Kidney epithelial cell (primary cell): ENCODE measurements at regions not wholly inside any gene's neighbourhood (a gene's known extent, or its start where the extent isn't known, plus 50 kb on each side); places are given as distances from the start of the nearest gene placed in this dataset.

ENCODE experiments used
- DNase-seq: peaks from one replicate; pipeline ENCODE4 v3.0.0-alpha.2; 2010; ENCODE audit warnings: low read depth
- H3K27me3 ChIP-seq: 2 replicates; pipeline ENCODE4 v1.6.0; 2011; ENCODE audit warnings: low read length; ENCODE audit not compliant: control insufficient read depth, insufficient read depth
- H3K36me3 ChIP-seq: 2 replicates; pipeline ENCODE4 v1.5.1; 2011; ENCODE audit warnings: low read length; ENCODE audit not compliant: control insufficient read depth, insufficient read depth
- H3K4me3 ChIP-seq: 2 replicates; pipeline ENCODE4 v1.5.1; 2011; ENCODE audit warnings: low read depth, mild to moderate bottlenecking, control low read depth, low read length
- CTCF ChIP-seq: IDR thresholded peaks from 2 replicates; pipeline ENCODE4 v1.5.1; 2011; ENCODE audit warnings: mild to moderate bottlenecking, moderate library complexity, low read length, control low read depth, inconsistent platforms; ENCODE audit not compliant: insufficient read depth, poor library complexity, severe bottlenecking

- Histone ChIP-seq H3K36me3 (no peaks in the 10 kb centered on the region), H3K4me3 (no peak overlapping the region), H3K27me3 (no peaks in the 10 kb centered on the region)
- DNase-seq = no peak
- no peak for TF ChIP-seq CTCF
Observed at GRCh38 chr7:33685981-33686683, 219.2 kb upstream of the BMPER start.

- Histone ChIP-seq H3K27me3 (no peaks in the 10 kb centered on the region), H3K36me3 (no peaks in the 10 kb centered on the region), H3K4me3 (no peak overlapping the region)
- no peak for TF ChIP-seq CTCF
- no peak for DNase-seq
Observed at GRCh38 chr7:33687625-33688024, 217.7 kb upstream of the BMPER start.

GRCh38 chr7:33691180-33691579 lies 214.2 kb upstream of the BMPER start:
- DNase-seq = no peak
- no peak for TF ChIP-seq CTCF
- H3K27me3 ChIP-seq = no peaks in the 10 kb centered on the region
- H3K36me3 ChIP-seq = no peaks in the 10 kb centered on the region
- H3K4me3 ChIP-seq = no peak overlapping the region

- no peak for TF ChIP-seq CTCF
Observed at GRCh38 chr7:33692956-33693355, 212.4 kb upstream of the BMPER start.

GRCh38 chr7:33694006-33694405 lies 211.3 kb upstream of the BMPER start:
- no peak for TF ChIP-seq CTCF
- Histone ChIP-seq H3K4me3 (no peak overlapping the region), H3K36me3 (no peaks in the 10 kb centered on the region), H3K27me3 (no peaks in the 10 kb centered on the region)
- DNase-seq = no peak

More at GRCh38 chr7:33692956-33693355, 212.4 kb upstream of the BMPER start:
- Histone ChIP-seq H3K27me3 (no peaks in the 10 kb centered on the region), H3K4me3 (no peak overlapping the region), H3K36me3 (no peaks in the 10 kb centered on the region)
- DNase-seq = no peak

- TF ChIP-seq CTCF = no peak
- H3K4me3 ChIP-seq = no peak overlapping the region
- no peaks in the 10 kb centered on the region for H3K27me3 ChIP-seq
- no peaks in the 10 kb centered on the region for H3K36me3 ChIP-seq
- DNase-seq = no peak
Observed at GRCh38 chr7:33697616-33698015, 207.7 kb upstream of the BMPER start.
